ENCODE measurements at regions not wholly inside any gene's neighbourhood (a gene's known extent, or its start where the extent isn't known, plus 50 kb on each side); places are given as distances from the start of the nearest gene placed in this dataset.
"Not testable (repeated sequence)": the region's sequence is repeated elsewhere in the genome, so short reads cannot be mapped to it uniquely, and the experiment has no call there.

- Mint-ChIP-seq H3K27ac (no peak overlapping the region), H3K9me3 (no peaks in the 10 kb centered on the region), H3K27me3 (ENCODE audit: low read depth in 2 of 2) (peaks cover 17 to 23% of the 10 kb centered on the region in 2 donors), H3K36me3 (no peaks in the 10 kb centered on the region), H3K4me3 (no peak overlapping the region), H3K4me1 (no peaks in the 10 kb centered on the region)
- no peak for TF ChIP-seq CTCF (IDR thresholded peaks at IDR 0.05)
- intact Hi-C loops (cut with micrococcal nuclease) = no loop called here
- no peak for ATAC-seq
- WGBS (ENCODE audit: insufficient coverage) = 84% methylated on average over 5 of the region's 5 CpGs
- Histone ChIP-seq H3K9me3 (ENCODE audit: control insufficient read depth, insufficient read depth, low read length) (no peaks in the 10 kb centered on the region), H3K4me3 (ENCODE audit: low read length) (no peak overlapping the region), H3K27ac (ENCODE audit: low read length) (no peak overlapping the region), H3K27me3 (ENCODE audit: control insufficient read depth, insufficient read depth, low read length) (no peaks in the 10 kb centered on the region), H3K4me1 (ENCODE audit: control insufficient read depth, insufficient read depth, low read length) (no peaks in the 10 kb centered on the region), H3K36me3 (ENCODE audit: control insufficient read depth, insufficient read depth, low read length) (no peaks in the 10 kb centered on the region)
- no peak for DNase-seq
Measured at GRCh38 chr2:215861607-215862350, 151.6 kb downstream of the MREG start.

- H3K27ac Mint-ChIP-seq = no peak overlapping the region
- no peaks in the 10 kb centered on the region for H3K9me3 Mint-ChIP-seq
- no peaks in the 10 kb centered on the region for H3K27me3 ChIP-seq (ENCODE audit: control insufficient read depth, insufficient read depth, low read length)
- DNase-seq (no peak), ATAC-seq (no peak)
- H3K4me1 ChIP-seq (ENCODE audit: control insufficient read depth, insufficient read depth, low read length) = no peaks in the 10 kb centered on the region
- WGBS (ENCODE audit: insufficient coverage) = 61% methylated on average over 2 of the region's 2 CpGs
- H3K27ac ChIP-seq (ENCODE audit: low read length) = no peak overlapping the region
- no peaks in the 10 kb centered on the region for H3K36me3 ChIP-seq (ENCODE audit: control insufficient read depth, insufficient read depth, low read length)
- H3K4me1 Mint-ChIP-seq = no peaks in the 10 kb centered on the region
- TF ChIP-seq CTCF (IDR thresholded peaks at IDR 0.05) = no peak
- H3K4me3 Mint-ChIP-seq = no peak overlapping the region
- H3K27me3 Mint-ChIP-seq (ENCODE audit: low read depth in 2 of 2) = peaks cover 0 to 11% of the 10 kb centered on the region in 2 donors
- no peak overlapping the region for H3K4me3 ChIP-seq (ENCODE audit: low read length)
- H3K9me3 ChIP-seq (ENCODE audit: control insufficient read depth, insufficient read depth, low read length) = no peaks in the 10 kb centered on the region
- H3K36me3 Mint-ChIP-seq = no peaks in the 10 kb centered on the region
- intact Hi-C loops (cut with micrococcal nuclease) = no loop called here
Measured at GRCh38 chr2:215856080-215856479, 157.3 kb downstream of the MREG start.

GRCh38 chr2:215855308-215855707 lies 158.0 kb downstream of the MREG start:
- H3K9me3 Mint-ChIP-seq; intact Hi-C loops (cut with micrococcal nuclease); H3K27ac Mint-ChIP-seq; H3K4me1 Mint-ChIP-seq; H3K4me1 ChIP-seq (ENCODE audit: control insufficient read depth, insufficient read depth, low read length); ATAC-seq; H3K27ac ChIP-seq (ENCODE audit: low read length); H3K9me3 ChIP-seq (ENCODE audit: control insufficient read depth, insufficient read depth, low read length); H3K36me3 Mint-ChIP-seq; H3K27me3 ChIP-seq (ENCODE audit: control insufficient read depth, insufficient read depth, low read length); H3K36me3 ChIP-seq (ENCODE audit: control insufficient read depth, insufficient read depth, low read length); DNase-seq; H3K4me3 ChIP-seq (ENCODE audit: low read length); H3K4me3 Mint-ChIP-seq: not testable (repeated sequence)
- peaks cover 0 to 11% of the 10 kb centered on the region in 2 donors for H3K27me3 Mint-ChIP-seq (ENCODE audit: low read depth in 2 of 2)
- 91% methylated on average over 1 of the region's 1 CpG for WGBS (ENCODE audit: insufficient coverage)

DNA sequence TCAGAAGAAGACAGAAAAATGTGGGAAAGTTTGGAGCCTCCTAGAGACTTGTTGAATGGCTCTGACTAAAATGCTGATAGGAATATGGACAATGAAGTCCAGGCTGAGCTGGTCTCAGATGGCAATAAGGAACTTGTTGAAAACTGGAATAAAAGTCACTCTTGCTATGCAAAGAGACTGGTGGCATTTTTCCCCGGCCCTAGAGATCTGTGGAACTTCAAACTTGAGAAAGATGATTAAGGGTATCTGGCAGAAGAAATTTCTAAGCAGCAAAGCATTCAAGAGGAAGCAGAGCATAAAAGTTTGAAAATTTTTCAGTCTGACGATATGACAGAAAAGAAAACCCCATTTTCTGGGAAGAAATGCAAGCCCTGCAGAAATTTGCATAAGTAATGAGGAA lies 159.3 kb downstream of the MREG start:
- no peaks in the 10 kb centered on the region for H3K9me3 ChIP-seq (ENCODE audit: control insufficient read depth, insufficient read depth, low read length)
- DNase-seq (no peak), ATAC-seq (no peak)
- no peak overlapping the region for H3K27ac Mint-ChIP-seq
- no peaks in the 10 kb centered on the region for H3K36me3 Mint-ChIP-seq
- WGBS (ENCODE audit: insufficient coverage) = 83% methylated on average over 2 of the region's 2 CpGs
- no peak overlapping the region for H3K27ac ChIP-seq (ENCODE audit: low read length)
- intact Hi-C loops (cut with micrococcal nuclease) = no loop called here
- no peak overlapping the region for H3K4me3 Mint-ChIP-seq
- H3K27me3 ChIP-seq (ENCODE audit: control insufficient read depth, insufficient read depth, low read length) = no peaks in the 10 kb centered on the region
- TF ChIP-seq CTCF (IDR thresholded peaks at IDR 0.05) = no peak
- H3K4me1 Mint-ChIP-seq = no peaks in the 10 kb centered on the region
- H3K36me3 ChIP-seq (ENCODE audit: control insufficient read depth, insufficient read depth, low read length) = no peaks in the 10 kb centered on the region
- no peak overlapping the region for H3K4me3 ChIP-seq (ENCODE audit: low read length)
- H3K9me3 Mint-ChIP-seq = no peaks in the 10 kb centered on the region
- no peaks in the 10 kb centered on the region for H3K4me1 ChIP-seq (ENCODE audit: control insufficient read depth, insufficient read depth, low read length)
- peaks cover 3 to 12% of the 10 kb centered on the region in 2 donors for H3K27me3 Mint-ChIP-seq (ENCODE audit: low read depth in 2 of 2)

Data from natural killer cell (primary cell).